ENCODE measurements at regions not wholly inside any gene's neighbourhood (a gene's known extent, or its start where the extent isn't known, plus 50 kb on each side); places are given as distances from the start of the nearest gene placed in this dataset.

- H3K4me3 ChIP-seq: no peak overlapping the region
- intact Hi-C loops (cut with DNase I; ENCODE audit: low total_unique reads): no loop called here
- H3K9me3 ChIP-seq: no peaks in the 10 kb centered on the region
- H3K27me3 ChIP-seq (replicated peaks in 1 of 7): peaks cover 0 to 4% (median 0%) of the 10 kb centered on the region in 7 donors
- no peak overlapping the region for H3K27ac ChIP-seq
- no peaks in the 10 kb centered on the region for H3K4me1 ChIP-seq
- WGBS, 5 donors: 56 to 73% (median 69%) methylated on average over 4 of the region's 4 CpGs
- H3K36me3 ChIP-seq: no peaks in the 10 kb centered on the region
- no peak for DNase-seq
- TF ChIP-seq POLR2AphosphoS5 (IDR thresholded peaks at IDR 0.05) (no peak), CTCF (IDR thresholded peaks at IDR 0.05 in 8 of 11, conservative IDR thresholded peaks at IDR 0.05 in 3 of 11) (no peak), POLR2A (IDR thresholded peaks at IDR 0.05) (no peak)
These were observed 96.6 kb downstream of the PXDC1 start for GRCh38 chr6:3654898-3655297.

- no peaks in the 10 kb centered on the region for H3K36me3 ChIP-seq
- TF ChIP-seq POLR2AphosphoS5 (IDR thresholded peaks at IDR 0.05) (no peak), CTCF (IDR thresholded peaks at IDR 0.05 in 8 of 11, conservative IDR thresholded peaks at IDR 0.05 in 3 of 11) (no peak), POLR2A (IDR thresholded peaks at IDR 0.05) (no peak)
- no peak overlapping the region for H3K27ac ChIP-seq
- no peaks in the 10 kb centered on the region for H3K9me3 ChIP-seq
- H3K4me1 ChIP-seq: no peaks in the 10 kb centered on the region
- intact Hi-C loops (cut with DNase I; ENCODE audit: low total_unique reads): no loop called here
- no peak for DNase-seq
- H3K4me3 ChIP-seq: no peak overlapping the region
- peaks cover 0 to 4% (median 0%) of the 10 kb centered on the region in 7 donors for H3K27me3 ChIP-seq (replicated peaks in 1 of 7)
- WGBS, 5 donors: 81 to 91% (median 89%) methylated on average over 12 of the region's 12 CpGs
These were observed 97.1 kb downstream of the PXDC1 start for GRCh38 chr6:3654436-3654835.

- 87 to 99% (median 92%) methylated on average over 6 of the region's 6 CpGs for WGBS, 5 donors
These were observed 97.9 kb downstream of the PXDC1 start for GRCh38 chr6:3653528-3654070.

More at GRCh38 chr6:3653528-3654070, 97.9 kb downstream of the PXDC1 start:
- Histone ChIP-seq H3K9me3 (no peaks in the 10 kb centered on the region), H3K36me3 (no peaks in the 10 kb centered on the region), H3K4me1 (no peaks in the 10 kb centered on the region), H3K4me3 (no peak overlapping the region), H3K27me3 (replicated peaks in 1 of 7) (peaks cover 0 to 4% (median 0%) of the 10 kb centered on the region in 7 donors), H3K27ac (no peak overlapping the region)
- intact Hi-C loops (cut with DNase I; ENCODE audit: low total_unique reads): no loop called here
- no peak for DNase-seq
- no peak for TF ChIP-seq POLR2A (IDR thresholded peaks at IDR 0.05)
- no peak for TF ChIP-seq POLR2AphosphoS5 (IDR thresholded peaks at IDR 0.05)
- no peak for TF ChIP-seq CTCF (IDR thresholded peaks at IDR 0.05 in 8 of 11, conservative IDR thresholded peaks at IDR 0.05 in 3 of 11)

Data from spleen (tissue), 11 donors.